GM12878 (cell line): ENCODE measurements at regions not wholly inside any gene's neighbourhood (a gene's known extent, or its start where the extent isn't known, plus 50 kb on each side); places are given as distances from the start of the nearest gene placed in this dataset.

Experiments
- ATF7 ChIP-seq: fragments of 450-650 bp; IDR thresholded peaks from 2 replicates; pipeline ENCODE4 v1.6.1; 2016; ENCODE audit warnings: low read depth, mild to moderate bottlenecking
- CTCF ChIP-seq, 3 experiments: IDR thresholded peaks in 2 of 3; conservative IDR thresholded peaks in 1 of 3; 2 replicates each; pipeline ENCODE4 v1.5.1; 2011; ENCODE audit warnings: low read depth in 3 of 3, low read length in 3 of 3, mild to moderate bottlenecking in 3 of 3, control low read depth in 2 of 3, moderate library complexity in 2 of 3, inconsistent platforms in 1 of 3, mixed read lengths in 1 of 3; ENCODE audit not compliant: control insufficient read depth in 2 of 3, insufficient read depth in 1 of 3; ENCODE audit errors: extremely low read depth in 1 of 3
- CUX1 ChIP-seq: IDR thresholded peaks from 2 replicates; pipeline ENCODE4 v1.6.1; 2012; ENCODE audit warnings: improper control_type of control experiment, low read depth, low read length; ENCODE audit not compliant: insufficient replicate concordance
- ELK1 ChIP-seq: IDR thresholded peaks from 2 replicates; pipeline ENCODE4 v1.6.1; 2012; ENCODE audit warnings: low read depth, low read length, improper control_type of control experiment
- ETV6 ChIP-seq, 2 experiments: fragments of 450-650 bp in 1 of 2; IDR thresholded peaks in 1 of 2; conservative IDR thresholded peaks in 1 of 2; 2 replicates each; pipeline ENCODE4 v1.6.1; 2014; ENCODE audit warnings: antibody characterized with exemption in 1 of 2, borderline replicate concordance in 1 of 2, low read depth in 1 of 2, mild to moderate bottlenecking in 1 of 2, moderate library complexity in 1 of 2
- FOS ChIP-seq: IDR thresholded peaks from 3 replicates; pipeline ENCODE4 v1.6.1; 2011; ENCODE audit warnings: borderline replicate concordance; ENCODE audit not compliant: insufficient read length; ENCODE audit errors: extremely low read depth
- FOXM1 ChIP-seq: IDR thresholded peaks from 2 replicates; pipeline ENCODE4 v1.6.1; 2012; ENCODE audit warnings: low read depth, mild to moderate bottlenecking, inconsistent platforms, low read length, moderate library complexity
- JUND ChIP-seq: IDR thresholded peaks from 2 replicates; pipeline ENCODE4 v1.6.1; 2012; ENCODE audit warnings: low read depth, mild to moderate bottlenecking, low read length, improper control_type of control experiment, moderate library complexity
- POLR2A ChIP-seq: IDR thresholded peaks from 2 replicates; pipeline ENCODE4 v1.6.1; 2011; ENCODE audit warnings: low read depth, mild to moderate bottlenecking, low read length
- REST ChIP-seq: IDR thresholded peaks from 2 replicates; pipeline ENCODE4 v1.6.1; 2012; ENCODE audit warnings: mild to moderate bottlenecking, low read depth, low read length
- SUPT20H ChIP-seq: IDR thresholded peaks from 2 replicates; pipeline ENCODE4 v1.6.1; 2011; ENCODE audit warnings: low read depth, mild to moderate bottlenecking, low read length, moderate library complexity, borderline replicate concordance; ENCODE audit not compliant: control insufficient read depth
- TCF12 ChIP-seq: IDR thresholded peaks from 2 replicates; pipeline ENCODE4 v1.6.1; 2011; ENCODE audit warnings: low read depth, mild to moderate bottlenecking, low read length
- ZNF622 ChIP-seq: fragments of 450-650 bp; IDR thresholded peaks from 2 replicates; pipeline ENCODE4 v1.6.1; 2017; ENCODE audit warnings: mild to moderate bottlenecking, inconsistent platforms

- TF ChIP-seq CTCF (IDR thresholded peaks at IDR 0.05 in 2 of 3, conservative IDR thresholded peaks at IDR 0.05 in 1 of 3; ENCODE audit: control insufficient read depth in 2 of 3, extremely low read depth in 1 of 3, insufficient read depth in 1 of 3, low read depth in 3 of 3, low read length in 3 of 3) (no peak), TCF12 (no peak), ZNF622 (no peak), REST (no peak), FOS (no peak), CUX1 (no peak), SUPT20H (no peak), FOXM1 (no peak), ETV6 (conservative IDR thresholded peaks at IDR 0.05 in 1 of 2, IDR thresholded peaks at IDR 0.05 in 1 of 2; ENCODE audit: borderline replicate concordance in 1 of 2, low read depth in 1 of 2) (no peak), POLR2A (no peak), ELK1 (no peak), ATF7 (no peak), JUND (no peak)
Observed at GRCh38 chr15:69763831-69764230, 311.2 kb downstream of the RPLP1 start.
